ENCODE measurements at regions not wholly inside any gene's neighbourhood (a gene's known extent, or its start where the extent isn't known, plus 50 kb on each side); places are given as distances from the start of the nearest gene placed in this dataset.
"Not testable (repeated sequence)": the region's sequence is repeated elsewhere in the genome, so short reads cannot be mapped to it uniquely, and the experiment has no call there.

GRCh38 chr14:37889087-37889486, 293.7 kb downstream of the TTC6 start:
- no peak for DNase-seq

DNA sequence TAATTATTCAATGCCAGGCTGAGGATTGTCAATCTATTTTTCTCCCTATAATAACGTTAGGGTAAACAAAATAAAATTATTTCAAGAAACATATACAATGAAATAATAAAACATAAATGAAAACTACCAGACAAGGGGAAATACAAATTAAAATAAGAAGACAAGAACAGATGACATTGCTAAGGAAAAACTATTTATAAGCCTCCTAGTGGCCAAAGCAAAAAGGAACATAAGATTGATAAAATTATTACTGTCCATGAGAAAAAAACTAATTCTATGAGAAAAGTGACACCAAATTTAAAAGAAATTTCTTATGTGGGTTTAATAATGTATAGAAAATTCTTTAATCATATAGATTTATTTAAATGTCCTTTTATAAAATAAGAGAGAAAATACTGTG, 294.7 kb downstream of the TTC6 start:
- DNase-seq = no peak

DNA sequence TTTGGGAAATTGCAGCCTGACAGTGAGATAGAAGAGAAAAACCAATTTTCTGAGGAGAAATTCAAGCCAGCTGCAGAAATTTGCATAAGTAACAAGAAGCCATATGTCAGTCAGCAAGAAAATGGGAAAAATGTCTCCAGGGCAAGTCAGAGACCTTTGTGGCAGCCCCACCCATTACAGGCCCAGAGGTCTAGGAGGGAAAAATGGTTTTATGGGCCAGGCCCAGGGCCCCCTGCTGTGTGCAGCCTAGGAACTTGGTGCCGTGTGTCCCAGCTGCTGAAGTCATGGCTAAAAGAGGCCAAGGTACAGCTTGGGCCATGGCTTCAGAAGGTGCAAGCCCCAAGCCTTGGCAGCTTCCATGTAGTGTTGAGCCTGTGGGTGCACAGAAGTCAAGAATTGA, 296.1 kb downstream of the TTC6 start:
- DNase-seq = not testable (repeated sequence)

- no peak for DNase-seq
Measured at GRCh38 chr14:37894463-37894862, 299.0 kb downstream of the TTC6 start.

DNA sequence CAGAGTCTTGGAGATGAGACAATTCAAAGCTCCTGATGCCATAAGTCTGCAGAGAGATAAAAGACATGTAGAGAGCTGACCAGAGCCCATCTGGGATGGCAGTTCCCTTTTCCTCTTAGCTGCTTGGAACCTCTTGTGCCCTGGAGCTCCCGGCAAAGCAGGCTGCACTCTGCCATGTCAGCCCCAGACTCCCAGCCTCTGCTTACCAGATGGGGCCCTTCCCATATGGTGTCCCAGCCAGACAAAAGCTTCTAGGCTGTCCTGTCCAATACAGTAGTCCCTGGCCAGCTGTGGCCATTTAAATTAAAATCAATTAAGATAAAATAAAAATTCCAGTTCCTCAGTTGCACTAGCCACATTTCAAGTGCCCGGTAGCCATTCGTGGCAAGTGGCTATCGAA, 303.9 kb downstream of the TTC6 start:
- DNase-seq = no peak

DNA sequence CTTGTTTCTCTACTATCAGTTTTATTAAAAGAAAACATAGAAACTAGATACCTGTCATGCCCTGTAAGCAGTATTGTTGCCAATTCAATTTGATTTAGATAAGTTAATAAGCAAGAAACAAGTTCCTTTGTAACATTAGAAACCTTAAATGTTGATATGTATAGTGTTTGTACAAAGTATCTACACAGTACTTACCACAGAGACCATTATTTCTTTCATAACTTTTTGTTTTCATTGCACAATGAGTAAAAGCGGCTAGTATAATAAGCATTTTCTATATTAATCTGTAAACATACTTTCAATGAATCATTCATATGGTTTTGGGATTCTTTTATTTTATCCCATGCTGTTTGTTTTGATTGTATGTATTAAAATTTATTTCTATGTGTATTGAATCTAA, 305.1 kb downstream of the TTC6 start:
- DNase-seq = no peak

DNA sequence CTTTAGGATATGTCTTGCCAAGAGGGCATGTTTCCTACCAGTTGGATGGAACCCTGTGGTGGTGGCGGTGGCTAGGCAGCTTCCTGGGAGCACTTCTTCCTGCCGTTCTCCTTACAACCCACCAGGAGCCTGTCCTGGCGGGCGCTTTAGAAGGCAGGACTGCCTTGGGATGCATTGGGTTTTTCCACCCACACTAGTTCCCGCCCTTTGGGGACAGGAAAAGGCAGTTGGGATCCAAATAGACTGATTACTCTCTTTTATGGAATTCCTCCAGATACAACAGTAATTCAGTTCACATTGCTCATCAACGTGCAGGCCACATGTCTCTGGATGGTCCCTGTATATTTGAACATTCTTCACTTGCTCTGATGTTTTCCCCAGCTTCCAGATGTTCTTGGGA, 305.7 kb upstream of the SSTR1 start:
- DNase-seq = no peak

GRCh38 chr14:37903343-37904191, 304.1 kb upstream of the SSTR1 start:
- peak in 3 of 56 donors; percentile 5 to 9 (median 9) for DNase-seq

DNA sequence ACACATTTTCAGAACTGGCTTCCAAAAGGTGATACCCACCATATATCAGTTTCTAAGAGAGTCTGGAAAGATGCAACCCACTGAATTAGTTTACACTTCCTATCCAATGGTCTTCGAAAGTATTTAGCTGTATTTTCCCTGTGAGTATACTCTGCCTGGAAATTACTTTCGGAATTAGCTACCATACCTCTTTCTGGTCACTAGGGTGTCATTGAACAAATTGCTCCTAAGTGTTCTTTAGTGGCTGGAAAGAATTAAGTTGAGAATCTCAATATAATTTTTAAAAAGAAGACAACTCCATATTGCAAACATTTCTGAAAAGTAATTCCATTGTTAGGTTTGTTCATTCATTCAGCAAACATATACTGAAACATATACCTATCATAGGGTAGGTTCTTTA, 283.1 kb upstream of the SSTR1 start:
- DNase-seq = no peak

DNA sequence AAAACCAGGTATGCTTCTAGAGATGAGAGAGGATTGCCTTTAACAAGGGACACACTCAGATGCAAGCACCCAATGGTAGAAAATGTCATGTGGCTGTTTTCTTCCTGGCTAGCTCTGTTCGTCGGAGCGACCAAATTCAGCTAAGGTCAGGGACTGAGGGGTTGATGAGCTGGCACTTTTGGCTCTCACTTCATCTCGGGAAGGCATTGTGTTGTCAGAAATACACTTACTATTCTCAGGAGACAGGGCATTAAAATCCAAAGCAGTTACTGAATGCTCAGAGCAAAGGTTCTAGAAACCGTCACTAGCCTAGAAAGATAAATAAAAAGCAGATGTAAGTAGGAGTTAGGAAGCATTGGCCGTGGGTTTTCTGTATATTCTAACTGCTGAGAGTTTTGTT, 275.7 kb upstream of the SSTR1 start:
- peak in 1 of 56 donors; percentile 2 for DNase-seq

DNA sequence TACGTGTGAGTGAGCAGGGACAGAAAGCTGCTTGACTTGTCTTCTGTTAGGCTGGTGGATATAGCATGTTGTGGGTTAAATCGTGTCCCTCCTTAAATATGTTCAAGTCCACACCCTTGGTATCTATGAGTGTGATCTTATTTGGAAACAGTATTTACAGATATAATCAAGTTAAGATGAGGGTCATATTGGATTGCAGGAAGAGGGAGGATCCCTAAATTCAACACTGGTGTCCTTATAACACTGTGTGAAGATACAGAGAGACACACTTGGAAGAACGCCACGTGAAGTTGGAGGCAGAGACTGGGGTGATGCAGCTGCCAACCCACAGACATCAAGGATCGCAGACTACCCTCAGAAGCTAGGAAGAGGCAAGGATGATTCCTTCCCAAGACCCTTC, 275.2 kb upstream of the SSTR1 start:
- no peak for DNase-seq

GRCh38 chr14:37936971-37937370, 270.7 kb upstream of the SSTR1 start:
- DNase-seq = no peak

DNA sequence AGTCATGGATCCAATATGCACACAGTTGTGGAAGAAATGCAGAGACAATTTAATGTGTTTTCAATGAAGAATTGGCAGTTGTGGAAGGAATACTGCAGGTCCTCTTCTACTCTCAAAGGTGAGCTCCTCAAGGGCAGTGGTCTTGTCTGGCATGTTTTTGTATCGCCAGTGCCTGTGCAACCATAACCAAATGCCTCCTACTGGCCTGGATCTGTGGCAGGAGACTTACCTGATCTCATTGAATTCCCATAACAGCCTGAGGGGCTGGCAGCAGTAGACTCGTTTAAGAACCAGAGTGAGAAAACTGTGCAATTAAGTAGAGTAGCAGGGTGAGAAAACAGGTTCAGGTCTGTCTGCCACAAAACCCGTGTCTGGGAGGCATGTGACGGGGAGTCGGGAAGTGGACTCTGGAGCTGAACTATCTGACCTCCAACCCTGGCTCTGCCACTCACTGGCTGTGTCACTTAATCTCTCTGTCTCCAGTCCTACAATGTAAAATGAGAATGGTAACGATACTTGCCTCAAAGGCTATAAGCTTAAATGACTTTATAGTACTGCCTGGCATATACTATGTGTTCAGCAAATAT, 268.2 kb upstream of the SSTR1 start:
- DNase-seq = no peak

- no peak for DNase-seq
Measured at GRCh38 chr14:37945959-37946358, 261.7 kb upstream of the SSTR1 start.

GRCh38 chr14:37946819-37947218, 260.9 kb upstream of the SSTR1 start:
- no peak for DNase-seq

DNA sequence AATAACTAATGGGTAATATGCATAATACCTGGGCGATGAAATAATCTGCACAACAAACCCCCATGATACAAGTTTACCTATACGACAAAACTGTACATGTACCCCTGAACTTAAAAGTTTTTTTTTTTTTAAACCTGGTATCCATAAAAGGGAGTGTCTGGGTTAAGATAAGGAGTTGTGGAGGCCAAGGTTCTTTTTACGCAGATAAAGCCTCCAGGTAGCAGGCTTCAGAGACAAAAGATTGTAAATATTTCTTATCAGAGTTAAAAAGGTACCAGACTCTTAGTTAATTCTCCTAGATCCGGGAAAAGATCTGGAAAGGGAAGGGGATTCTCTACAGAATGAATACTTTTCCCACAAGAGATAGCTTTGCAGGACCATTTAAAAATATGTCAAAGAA, 259.4 kb upstream of the SSTR1 start:
- no peak for DNase-seq

DNA sequence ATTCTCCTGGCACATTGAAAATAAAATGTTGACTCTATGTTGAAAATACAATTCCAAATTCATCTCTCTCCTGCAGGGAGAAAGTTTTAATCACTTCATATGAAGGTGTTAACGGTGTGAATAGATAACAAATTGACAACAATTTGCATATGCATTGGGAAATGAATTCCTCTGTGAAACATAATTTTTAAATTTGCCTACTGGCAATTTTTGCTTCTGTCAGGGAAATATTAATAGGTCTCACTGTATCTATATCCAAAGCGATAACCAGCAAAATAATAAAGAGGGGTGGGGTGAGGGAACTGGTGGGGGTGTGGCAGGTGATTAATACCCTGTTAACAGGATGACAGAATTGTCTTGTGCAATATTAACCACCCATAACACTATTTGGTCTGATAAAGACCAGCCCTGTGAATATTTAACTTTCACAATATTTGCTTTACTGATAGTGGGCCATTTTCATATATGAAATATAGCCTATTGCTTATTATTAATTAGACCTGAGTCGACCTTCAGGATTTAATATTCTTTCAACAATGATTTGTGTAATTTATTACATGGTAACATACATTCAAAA, 239.0 kb upstream of the SSTR1 start:
- no peak for DNase-seq

GRCh38 chr14:37969511-37969979, 238.2 kb upstream of the SSTR1 start:
- no peak for DNase-seq

DNA sequence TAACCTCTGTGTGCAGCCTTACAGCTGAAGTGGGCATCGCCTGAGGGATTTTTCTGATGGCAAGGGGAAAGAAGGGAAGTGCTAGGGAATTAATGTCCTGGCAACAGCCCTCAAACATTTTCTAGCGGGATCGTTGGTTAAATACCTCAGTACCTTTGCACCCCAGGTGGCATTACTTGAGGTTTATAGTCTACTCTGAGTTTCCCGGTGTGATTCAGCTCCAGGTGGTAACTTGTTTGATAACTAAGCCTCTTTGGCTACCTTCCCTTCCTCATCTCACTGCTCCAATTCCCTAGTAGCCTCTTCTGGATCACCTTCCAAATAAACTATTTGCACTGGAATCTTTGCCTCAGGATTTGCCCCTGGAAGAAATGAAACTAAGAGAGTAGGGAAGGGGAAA, 237.0 kb upstream of the SSTR1 start:
- no peak for DNase-seq

DNA sequence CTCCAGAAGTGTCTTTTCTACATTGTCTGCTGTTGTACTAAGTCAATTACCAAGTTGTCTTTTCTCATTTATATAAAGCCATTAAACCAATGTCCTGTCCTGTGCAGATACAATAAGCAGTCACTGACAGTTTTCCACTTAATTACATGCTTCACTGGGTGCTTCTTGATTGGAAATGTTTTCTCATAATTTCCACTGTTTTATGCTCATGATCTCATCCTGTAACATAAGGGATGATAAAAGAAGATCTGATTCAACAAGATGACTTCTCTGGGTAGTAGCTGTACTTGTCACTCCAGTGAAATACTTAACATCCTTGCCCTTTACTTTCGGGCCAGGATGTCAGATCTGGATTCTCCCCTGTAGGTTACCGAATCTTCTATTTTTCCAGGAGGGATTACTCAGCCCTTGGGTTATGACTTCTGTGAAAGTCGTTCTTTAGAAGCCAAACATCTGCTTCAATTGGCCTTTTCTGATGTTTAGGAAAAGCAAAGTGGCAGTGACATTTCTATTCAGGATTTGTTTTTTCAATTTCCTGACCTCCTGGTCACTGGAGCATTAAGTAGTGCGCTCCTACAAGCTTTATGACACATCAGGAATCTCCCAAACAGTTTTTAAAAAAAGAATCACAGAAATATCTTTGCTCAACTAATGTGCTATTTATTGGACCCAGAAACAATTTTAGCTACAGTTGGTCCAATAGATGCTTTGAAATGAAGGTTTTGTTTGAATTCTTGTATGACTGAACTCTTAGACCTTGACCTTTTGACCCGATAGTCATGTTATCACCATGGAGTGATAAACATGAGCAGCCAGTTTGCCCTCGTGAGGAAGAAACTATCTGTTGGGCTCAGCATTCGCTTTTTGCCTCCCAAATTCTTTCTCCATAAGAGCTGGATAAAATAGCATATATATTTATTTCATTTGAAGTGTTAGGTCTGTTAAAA, 234.5 kb upstream of the SSTR1 start:
- no peak for DNase-seq

GRCh38 chr14:37974421-37974820, 233.3 kb upstream of the SSTR1 start:
- DNase-seq = no peak

- DNase-seq = no peak
Measured at GRCh38 chr14:37977481-37977880, 230.2 kb upstream of the SSTR1 start.

Data from amygdala (tissue), 56 donors.